A549 (cell line): ENCODE measurements at regions not wholly inside any gene's neighbourhood (a gene's known extent, or its start where the extent isn't known, plus 50 kb on each side); places are given as distances from the start of the nearest gene placed in this dataset.

ENCODE experiments used
- ATAC-seq, 2 experiments: fragments of 200-7000 bp in 1 of 2; fragments of >200 bp in 1 of 2; cut with Nextera tagmentation in 1 of 2; cut with Tn5 transposase in 1 of 2; 3 replicates each; pipeline versions ENCODE4 v1.8.0 to v1.9.1; 2018 to 2020; ENCODE audit warnings: mild to moderate bottlenecking in 1 of 2, moderate library complexity in 1 of 2
- CTCF ChIA-PET: fragments of 300-600 bp; sonication (Branson Sonifier 250); formaldehyde crosslinking; extraction: SDS; loops from one replicate; lab custom pipeline; 2021; ENCODE audit warnings: antibody characterized with exemption, inconsistent platforms; lab: Yijun Ruan, JAX
- POLR2A ChIA-PET: fragments of 350-600 bp; formaldehyde crosslinking; extraction: SDS; loops from one replicate; lab custom pipeline; 2021; ENCODE audit warnings: antibody characterized with exemption, inconsistent platforms; lab: Yijun Ruan, JAX
- DNase-seq, 2 experiments: peaks; one replicate each; pipeline versions ENCODE4 v3.0.0 to v3.0.0-alpha.2; 2011 to 2016; ENCODE audit warnings: low read depth in 1 of 2, low spot score in 1 of 2
- FAIRE-seq: peaks from 2 replicates; lab custom pipeline; 2011; peaks lifted over from hg19 to GRCh38; lab: Jason Lieb, UNC
- H3K27ac ChIP-seq, 2 experiments: fragments of >200 bp; sonication (Bioruptor Twin); formaldehyde crosslinking; 3 replicates each; pipeline ENCODE4 v1.5.1; 2016 to 2017
- H3K4me1 ChIP-seq: fragments of >200 bp; sonication (Bioruptor Twin); formaldehyde crosslinking; 3 replicates; pipeline ENCODE4 v1.6.1; 2016
- H3K4me2 ChIP-seq: fragments of >200 bp; sonication (Bioruptor Twin); formaldehyde crosslinking; 3 replicates; pipeline ENCODE4 v1.6.1; 2016
- H3K4me3 ChIP-seq: fragments of >200 bp; sonication (Bioruptor Twin); formaldehyde crosslinking; 3 replicates; pipeline ENCODE4 v1.5.1; 2016
- H3K9me3 ChIP-seq: fragments of >200 bp; sonication (Bioruptor Twin); formaldehyde crosslinking; 3 replicates; pipeline ENCODE4 v1.6.1; 2016
- E2F6 ChIP-seq: IDR thresholded peaks from 2 replicates; pipeline ENCODE4 v1.6.1; 2012; ENCODE audit warnings: low read depth, borderline replicate concordance
- EHMT2 ChIP-seq: fragments of 200-600 bp; sonication (generic); IDR thresholded peaks from 2 replicates; pipeline ENCODE4 v1.6.1; 2016; ENCODE audit warnings: antibody characterized with exemption, low read depth, mild to moderate bottlenecking, moderate library complexity
- EP300 ChIP-seq, 2 experiments: fragments of >200 bp; sonication (Bioruptor Twin); formaldehyde crosslinking; IDR thresholded peaks; 2 replicates in 1 of 2; 3 replicates in 1 of 2; pipeline ENCODE4 v1.6.1; 2016 to 2017
- ESRRA ChIP-seq: fragments of 150-350 bp; IDR thresholded peaks from 2 replicates; pipeline ENCODE4 v1.6.1; 2014; ENCODE audit warnings: mild to moderate bottlenecking, low read length, borderline replicate concordance
- HES2 ChIP-seq: fragments of >200 bp; sonication (Bioruptor Twin); formaldehyde crosslinking; IDR thresholded peaks from 2 replicates; pipeline ENCODE4 v1.6.1; 2016
- HEYL ChIP-seq: fragments of 250-450 bp; sonication (Bioruptor Pico); IDR thresholded peaks from 2 replicates; pipeline ENCODE4 v1.8.0; 2021; ENCODE audit warnings: mild to moderate bottlenecking, moderate library complexity
- HOXA7 ChIP-seq: fragments of 250-450 bp; sonication (Bioruptor Pico); IDR thresholded peaks from 2 replicates; pipeline ENCODE4 v1.5.0; 2020; ENCODE audit warnings: mild to moderate bottlenecking, moderate library complexity
- HOXB5 ChIP-seq: fragments of 250-450 bp; sonication (Bioruptor Pico); IDR thresholded peaks from 2 replicates; pipeline ENCODE4 v1.5.0; 2020; ENCODE audit warnings: mild to moderate bottlenecking, moderate library complexity
- JUNB ChIP-seq: fragments of >200 bp; sonication (Bioruptor Twin); formaldehyde crosslinking; IDR thresholded peaks from 2 replicates; pipeline ENCODE4 v1.6.1; 2016
- MAX ChIP-seq: IDR thresholded peaks from 2 replicates; pipeline ENCODE4 v1.6.1; 2012
- NFE2L2 ChIP-seq: fragments of 150-350 bp; conservative IDR thresholded peaks from 2 replicates; pipeline ENCODE4 v1.6.1; 2014; ENCODE audit warnings: low read length
- NR3C1 ChIP-seq: fragments of >200 bp; sonication (Bioruptor Twin); formaldehyde crosslinking; IDR thresholded peaks from 3 replicates; pipeline ENCODE4 v1.6.1; 2017
- RCOR1 ChIP-seq: fragments of 150-350 bp; IDR thresholded peaks from 2 replicates; pipeline ENCODE4 v1.6.1; 2014; ENCODE audit warnings: antibody characterized with exemption, low read length, low read depth
- SMC3 ChIP-seq: fragments of >200 bp; sonication (Bioruptor Twin); formaldehyde crosslinking; IDR thresholded peaks from 3 replicates; pipeline ENCODE4 v1.6.1; 2018; ENCODE audit warnings: inconsistent platforms
- TFCP2L1 ChIP-seq: fragments of 250-450 bp; sonication (Bioruptor Pico); IDR thresholded peaks from 2 replicates; pipeline ENCODE4 v1.5.0; 2021; ENCODE audit warnings: mild to moderate bottlenecking
- ZC3H11A ChIP-seq: fragments of 450-650 bp; IDR thresholded peaks from 2 replicates; pipeline ENCODE4 v1.6.1; 2014; ENCODE audit warnings: antibody characterized with exemption, mild to moderate bottlenecking
- ZFP36 ChIP-seq: fragments of 450-650 bp; IDR thresholded peaks from 2 replicates; pipeline ENCODE4 v1.6.1; 2014; ENCODE audit warnings: borderline replicate concordance; ENCODE audit not compliant: partially characterized antibody
- WGBS: methylation state at CpG from one replicate; pipeline ENCODE4 v1.1.6; 2017; ENCODE audit errors: missing lambda C conversion rate; 5-methylcytosine and 5-hydroxymethylcytosine counted together
- TF ChIP-seq, protein P1 (sequence below): fragments of 250-450 bp; sonication (Bioruptor Pico); IDR thresholded peaks from 2 replicates; pipeline ENCODE4 v1.5.0; 2021; ENCODE audit warnings: mild to moderate bottlenecking, moderate library complexity, borderline replicate concordance
- TF ChIP-seq, protein P2 (sequence below): fragments of 200-600 bp; sonication (generic); IDR thresholded peaks from 2 replicates; pipeline ENCODE4 v1.6.1; 2016; ENCODE audit warnings: antibody characterized with exemption, mild to moderate bottlenecking, moderate library complexity

GRCh38 chr15:96028620-96029019 is 301.9 kb upstream of the NR2F2 start:
- Histone ChIP-seq H3K4me1 (0 out of 3 replicates have a peak, but pooled peaks cover 4% of the 10 kb centered on the region), H3K27ac (no peak overlapping the region), H3K4me2 (no peak overlapping the region), H3K9me3 (no peaks in the 10 kb centered on the region), H3K4me3 (no peak overlapping the region)
- ChIA-PET POLR2A (no interaction called here), CTCF (interaction anchor here (0.8 to 1.1 kb wide), 2 partner anchors 109 to 136 kb away, joined by 3 read pairs; no protein-coding TSS in a partner anchor)
- no peak for ATAC-seq
- 53% methylated on average over 2 of the region's 2 CpGs for WGBS
- no peak for TF ChIP-seq NR3C1
- no peak for TF ChIP-seq RCOR1
- TF ChIP-seq ESRRA, result no peak
- TF ChIP-seq HEYL (CRISPR knock-in tag), result no peak
- no peak for TF ChIP-seq HOXB5
- TF ChIP-seq, protein P1, sequence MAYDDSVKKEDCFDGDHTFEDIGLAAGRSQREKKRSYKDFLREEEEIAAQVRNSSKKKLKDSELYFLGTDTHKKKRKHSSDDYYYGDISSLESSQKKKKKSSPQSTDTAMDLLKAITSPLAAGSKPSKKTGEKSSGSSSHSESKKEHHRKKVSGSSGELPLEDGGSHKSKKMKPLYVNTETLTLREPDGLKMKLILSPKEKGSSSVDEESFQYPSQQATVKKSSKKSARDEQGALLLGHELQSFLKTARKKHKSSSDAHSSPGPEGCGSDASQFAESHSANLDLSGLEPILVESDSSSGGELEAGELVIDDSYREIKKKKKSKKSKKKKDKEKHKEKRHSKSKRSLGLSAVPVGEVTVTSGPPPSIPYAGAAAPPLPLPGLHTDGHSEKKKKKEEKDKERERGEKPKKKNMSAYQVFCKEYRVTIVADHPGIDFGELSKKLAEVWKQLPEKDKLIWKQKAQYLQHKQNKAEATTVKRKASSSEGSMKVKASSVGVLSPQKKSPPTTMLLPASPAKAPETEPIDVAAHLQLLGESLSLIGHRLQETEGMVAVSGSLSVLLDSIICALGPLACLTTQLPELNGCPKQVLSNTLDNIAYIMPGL (CRISPR knock-in tag), result no peak
- TF ChIP-seq EHMT2, result no peak
- TF ChIP-seq NFE2L2, result no peak
- no peak for TF ChIP-seq MAX
- TF ChIP-seq HES2, result no peak
- no peak for TF ChIP-seq JUNB
- no peak for TF ChIP-seq EP300 (IDR thresholded peaks at IDR 0.05)
- TF ChIP-seq E2F6, result no peak
- TF ChIP-seq HOXA7 (CRISPR knock-in tag), result no peak
- no peak for TF ChIP-seq ZC3H11A
- TF ChIP-seq, all 56 proteins: peak for 0
- DNase-seq (no peak), FAIRE-seq (no peak)

DNA sequence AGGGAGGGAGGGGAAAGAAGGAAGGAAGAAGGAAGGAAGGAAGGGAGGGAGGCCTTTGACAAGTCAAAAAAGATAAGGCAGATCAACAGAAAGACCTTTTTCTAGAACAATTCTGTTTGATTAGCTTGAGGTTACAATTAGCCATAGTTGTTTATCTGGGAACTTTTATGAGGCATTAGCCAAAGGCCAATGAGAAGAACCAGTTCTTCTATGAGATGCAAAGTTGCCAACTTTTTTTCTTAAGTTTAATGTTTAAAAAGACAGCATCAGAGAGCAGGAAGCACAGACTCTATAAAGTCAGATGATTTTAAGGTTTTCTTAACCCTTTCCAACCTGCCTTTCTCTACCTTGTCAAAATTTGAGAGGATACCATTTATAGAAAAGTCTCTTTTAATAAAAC is 301.3 kb upstream of the NR2F2 start:
- POLR2A ChIA-PET, result no interaction called here
- Histone ChIP-seq H3K27ac (no peak overlapping the region), H3K9me3 (no peaks in the 10 kb centered on the region), H3K4me1 (0 out of 3 replicates have a peak, but pooled peaks cover 4% of the 10 kb centered on the region)
- FAIRE-seq (no peak), ATAC-seq (no peak)
- no peak for TF ChIP-seq SMC3
- TF ChIP-seq, all 56 proteins: peak for 0
- Histone ChIP-seq H3K4me2 (no peak overlapping the region), H3K4me3 (no peak overlapping the region)
- no peak for DNase-seq
- CTCF ChIA-PET, result interaction anchor here (0.8 kb wide), 1 partner anchor 137 kb away, joined by 3 read pairs; no protein-coding TSS in a partner anchor

DNA sequence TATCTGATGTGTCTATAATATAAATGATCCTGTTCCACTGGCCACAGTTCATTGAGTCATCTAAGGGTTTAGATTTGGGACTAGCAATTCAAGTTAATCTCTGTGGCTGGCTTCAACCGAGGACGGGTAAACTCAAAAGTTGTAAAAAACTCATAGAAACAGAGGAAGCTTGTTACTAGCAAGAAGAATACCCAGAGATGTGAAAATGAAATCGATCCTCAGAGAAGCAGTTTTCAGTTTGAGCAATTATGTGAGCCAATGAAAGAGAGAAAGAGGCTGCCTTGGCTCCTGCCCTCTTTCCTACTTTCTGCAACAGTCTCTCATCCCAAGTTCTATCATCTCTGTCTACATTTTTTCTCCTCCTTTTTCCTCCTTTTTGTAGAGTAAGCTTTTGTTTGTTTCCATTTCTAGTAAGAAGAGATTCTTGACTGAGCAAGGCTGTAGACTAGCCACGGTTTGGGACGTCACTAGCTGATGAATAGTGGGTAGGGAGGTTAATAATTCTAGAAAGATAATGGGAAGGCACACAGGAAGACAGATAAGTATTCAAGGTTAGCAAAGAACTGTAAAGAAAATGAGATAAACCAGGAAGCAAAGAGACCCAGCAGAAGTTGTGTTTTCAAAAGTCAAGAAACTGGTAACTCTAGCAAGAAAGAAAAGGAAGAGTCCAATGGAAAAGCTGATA is 298.9 kb upstream of the NR2F2 start:
- ChIA-PET CTCF (no interaction called here), POLR2A (no interaction called here)
- FAIRE-seq (no peak), ATAC-seq (no peak), DNase-seq (no peak)
- TF ChIP-seq TFCP2L1 (no peak), HEYL (CRISPR knock-in tag) (no peak), SMC3 (no peak), NR3C1 (no peak), JUNB (no peak), HES2 (no peak), ZFP36 (no peak)
- TF ChIP-seq, protein P2, sequence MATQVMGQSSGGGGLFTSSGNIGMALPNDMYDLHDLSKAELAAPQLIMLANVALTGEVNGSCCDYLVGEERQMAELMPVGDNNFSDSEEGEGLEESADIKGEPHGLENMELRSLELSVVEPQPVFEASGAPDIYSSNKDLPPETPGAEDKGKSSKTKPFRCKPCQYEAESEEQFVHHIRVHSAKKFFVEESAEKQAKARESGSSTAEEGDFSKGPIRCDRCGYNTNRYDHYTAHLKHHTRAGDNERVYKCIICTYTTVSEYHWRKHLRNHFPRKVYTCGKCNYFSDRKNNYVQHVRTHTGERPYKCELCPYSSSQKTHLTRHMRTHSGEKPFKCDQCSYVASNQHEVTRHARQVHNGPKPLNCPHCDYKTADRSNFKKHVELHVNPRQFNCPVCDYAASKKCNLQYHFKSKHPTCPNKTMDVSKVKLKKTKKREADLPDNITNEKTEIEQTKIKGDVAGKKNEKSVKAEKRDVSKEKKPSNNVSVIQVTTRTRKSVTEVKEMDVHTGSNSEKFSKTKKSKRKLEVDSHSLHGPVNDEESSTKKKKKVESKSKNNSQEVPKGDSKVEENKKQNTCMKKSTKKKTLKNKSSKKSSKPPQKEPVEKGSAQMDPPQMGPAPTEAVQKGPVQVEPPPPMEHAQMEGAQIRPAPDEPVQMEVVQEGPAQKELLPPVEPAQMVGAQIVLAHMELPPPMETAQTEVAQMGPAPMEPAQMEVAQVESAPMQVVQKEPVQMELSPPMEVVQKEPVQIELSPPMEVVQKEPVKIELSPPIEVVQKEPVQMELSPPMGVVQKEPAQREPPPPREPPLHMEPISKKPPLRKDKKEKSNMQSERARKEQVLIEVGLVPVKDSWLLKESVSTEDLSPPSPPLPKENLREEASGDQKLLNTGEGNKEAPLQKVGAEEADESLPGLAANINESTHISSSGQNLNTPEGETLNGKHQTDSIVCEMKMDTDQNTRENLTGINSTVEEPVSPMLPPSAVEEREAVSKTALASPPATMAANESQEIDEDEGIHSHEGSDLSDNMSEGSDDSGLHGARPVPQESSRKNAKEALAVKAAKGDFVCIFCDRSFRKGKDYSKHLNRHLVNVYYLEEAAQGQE, result no peak
- Histone ChIP-seq H3K4me2 (no peak overlapping the region), H3K4me3 (no peak overlapping the region), H3K27ac (no peak overlapping the region), H3K4me1 (0 out of 3 replicates have a peak, but pooled peaks cover 3% of the 10 kb centered on the region), H3K9me3 (no peaks in the 10 kb centered on the region)
- WGBS, result 53% methylated on average over 5 of the region's 5 CpGs
